ENCODE measurements at regions not wholly inside any gene's neighbourhood (a gene's known extent, or its start where the extent isn't known, plus 50 kb on each side); places are given as distances from the start of the nearest gene placed in this dataset.

DNA sequence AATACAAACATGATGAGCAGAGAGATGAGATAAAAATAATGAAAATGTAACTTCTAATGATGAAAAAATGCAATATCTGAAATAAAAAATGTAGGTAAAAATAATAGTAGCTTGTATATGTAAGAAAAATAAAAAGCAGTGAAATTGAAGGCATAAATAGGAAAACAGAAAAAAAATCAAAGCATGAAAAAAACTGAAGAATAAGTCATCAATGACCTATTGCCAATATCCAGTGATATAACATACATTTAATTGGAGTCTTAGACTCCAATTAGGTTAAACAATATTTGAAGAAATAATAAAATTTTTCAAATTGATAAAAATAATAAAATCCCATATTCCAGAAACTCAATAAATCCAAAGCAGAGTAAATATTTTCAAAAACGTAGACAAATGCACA lies 114.0 kb upstream of the HDGFL1 start:
- TF ChIP-seq CTCF (IDR thresholded peaks at IDR 0.05) (no peak), POLR2A (IDR thresholded peaks at IDR 0.05) (no peak)
